Liver (tissue), 8 donors: ENCODE measurements at regions not wholly inside any gene's neighbourhood (a gene's known extent, or its start where the extent isn't known, plus 50 kb on each side); places are given as distances from the start of the nearest gene placed in this dataset.

Source experiments
- DNase-seq: peaks from one replicate; pipeline ENCODE4 v3.0.0-alpha.2; 2017; ENCODE audit warnings: low spot score
- H3K27ac ChIP-seq, 2 donors: one replicate each; pipeline ENCODE4 v1.7.0; 2013; ENCODE audit warnings: inconsistent platforms in 2 of 2, low read length in 2 of 2, control low read depth in 1 of 2, low read depth in 1 of 2, mild to moderate bottlenecking in 1 of 2
- H3K27me3 ChIP-seq, 4 donors: one replicate each; pipeline versions ENCODE4 v1.6.1 to v1.7.0; 2013; ENCODE audit warnings: low read length in 3 of 4, inconsistent platforms in 1 of 4, mild to moderate bottlenecking in 1 of 4, moderate library complexity in 1 of 4; ENCODE audit not compliant: control insufficient read depth in 4 of 4, insufficient read depth in 4 of 4
- H3K36me3 ChIP-seq, 4 donors: one replicate each; pipeline versions ENCODE4 v1.6.1 to v1.7.0; 2013; ENCODE audit warnings: low read length in 3 of 4, mild to moderate bottlenecking in 3 of 4, low read depth in 1 of 4, moderate library complexity in 1 of 4; ENCODE audit not compliant: control insufficient read depth in 4 of 4, insufficient read depth in 3 of 4
- H3K4me1 ChIP-seq, 4 donors: one replicate each; pipeline versions ENCODE4 v1.6.1 to v1.7.0; 2013; ENCODE audit warnings: low read length in 3 of 4, mild to moderate bottlenecking in 3 of 4, moderate library complexity in 1 of 4; ENCODE audit not compliant: control insufficient read depth in 4 of 4, insufficient read depth in 4 of 4
- H3K4me3 ChIP-seq, 3 donors: one replicate each; pipeline versions ENCODE4 v1.6.1 to v1.7.0; 2013; ENCODE audit warnings: low read length in 3 of 3, control low read depth in 1 of 3, low read depth in 1 of 3, mild to moderate bottlenecking in 1 of 3
- H3K9ac ChIP-seq, 2 donors: one replicate each; pipeline ENCODE4 v1.7.0; 2013; ENCODE audit warnings: low read length in 2 of 2, mild to moderate bottlenecking in 2 of 2, moderate library complexity in 2 of 2, control low read depth in 1 of 2, low read depth in 1 of 2
- H3K9me3 ChIP-seq, 4 donors: one replicate each; pipeline versions ENCODE4 v1.6.1 to v1.7.0; 2013; ENCODE audit warnings: low read length in 3 of 4; ENCODE audit not compliant: control insufficient read depth in 4 of 4
- CTCF ChIP-seq: fragments of 150-350 bp; IDR thresholded peaks from 2 replicates; pipeline ENCODE4 v1.5.1; 2017; ENCODE audit warnings: improper control_type of control experiment, low read depth, low read length; ENCODE audit not compliant: missing input control
- EGR1 ChIP-seq, 2 donors: IDR thresholded peaks; 2 replicates each; pipeline ENCODE4 v1.6.1; 2016 to 2018; ENCODE audit warnings: antibody characterized with exemption in 2 of 2, low read depth in 2 of 2
- FOXA1 ChIP-seq: IDR thresholded peaks from 2 replicates; pipeline ENCODE4 v1.6.1; 2016; ENCODE audit warnings: antibody characterized with exemption
- FOXA2 ChIP-seq: IDR thresholded peaks from 2 replicates; pipeline ENCODE4 v1.6.1; 2016; ENCODE audit warnings: antibody characterized with exemption
- GABPA ChIP-seq, 2 donors: IDR thresholded peaks in 1 of 2; conservative IDR thresholded peaks in 1 of 2; 2 replicates each; pipeline ENCODE4 v1.6.1; 2016; ENCODE audit warnings: antibody characterized with exemption in 2 of 2, mild to moderate bottlenecking in 1 of 2, moderate library complexity in 1 of 2
- HNF4A ChIP-seq, 2 donors: conservative IDR thresholded peaks; 2 replicates each; pipeline ENCODE4 v1.6.1; 2016; ENCODE audit warnings: antibody characterized with exemption in 2 of 2, mild to moderate bottlenecking in 2 of 2
- JUND ChIP-seq, 2 donors: IDR thresholded peaks; 2 replicates each; pipeline ENCODE4 v1.6.1; 2016; ENCODE audit warnings: antibody characterized with exemption in 2 of 2
- NR2F2 ChIP-seq: IDR thresholded peaks from 2 replicates; pipeline ENCODE4 v1.6.1; 2016; ENCODE audit warnings: antibody characterized with exemption
- RAD21 ChIP-seq, 2 donors: IDR thresholded peaks; 2 replicates each; pipeline ENCODE4 v1.6.1; 2016; ENCODE audit warnings: antibody characterized with exemption in 2 of 2, mild to moderate bottlenecking in 2 of 2
- REST ChIP-seq: IDR thresholded peaks from 2 replicates; pipeline ENCODE4 v1.6.1; 2016; ENCODE audit warnings: antibody characterized with exemption, mild to moderate bottlenecking
- RXRA ChIP-seq, 2 donors: IDR thresholded peaks; 2 replicates each; pipeline ENCODE4 v1.6.1; 2017 to 2018; ENCODE audit warnings: antibody characterized with exemption in 2 of 2, mild to moderate bottlenecking in 1 of 2
- SP1 ChIP-seq: IDR thresholded peaks from 2 replicates; pipeline ENCODE4 v1.6.1; 2018; ENCODE audit warnings: antibody characterized with exemption, mild to moderate bottlenecking
- TAF1 ChIP-seq: conservative IDR thresholded peaks from 2 replicates; pipeline ENCODE4 v1.6.1; 2016; ENCODE audit warnings: antibody characterized with exemption, mild to moderate bottlenecking
- YY1 ChIP-seq: IDR thresholded peaks from 2 replicates; pipeline ENCODE4 v1.6.1; 2016; ENCODE audit warnings: antibody characterized with exemption, mild to moderate bottlenecking
- ZBTB33 ChIP-seq: IDR thresholded peaks from 2 replicates; pipeline ENCODE4 v1.6.1; 2016; ENCODE audit warnings: antibody characterized with exemption
- WGBS: extraction: QIAGEN DNeasy Blood & Tissue Kit; methylation state at CpG from one replicate; pipeline ENCODE4 v1.1.7; 2013; 5-methylcytosine and 5-hydroxymethylcytosine counted together
- TF ChIP-seq, protein P1 (sequence below): IDR thresholded peaks from 2 replicates; pipeline ENCODE4 v1.6.1; 2016; ENCODE audit warnings: antibody characterized with exemption
- TF ChIP-seq, protein P2 (sequence below): IDR thresholded peaks from 2 replicates; pipeline ENCODE4 v1.6.1; 2016; ENCODE audit warnings: antibody characterized with exemption
- donor health status: healthy.
- donor health status: healthy.
- donor health status: healthy.
- donor health status: healthy.
- donor health status: healthy.

GRCh38 chr16:6898896-6899295 lies 433.7 kb upstream of the RBFOX1 start:
- Histone ChIP-seq H3K9ac (no peak overlapping the region), H3K27ac (no peak overlapping the region), H3K9me3 (no peaks in the 10 kb centered on the region), H3K4me3 (no peak overlapping the region), H3K36me3 (no peaks in the 10 kb centered on the region), H3K4me1 (no peaks in the 10 kb centered on the region), H3K27me3 (no peaks in the 10 kb centered on the region)
- TF ChIP-seq, protein P1, sequence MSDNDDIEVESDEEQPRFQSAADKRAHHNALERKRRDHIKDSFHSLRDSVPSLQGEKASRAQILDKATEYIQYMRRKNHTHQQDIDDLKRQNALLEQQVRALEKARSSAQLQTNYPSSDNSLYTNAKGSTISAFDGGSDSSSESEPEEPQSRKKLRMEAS, result no peak
- TF ChIP-seq EGR1 (IDR thresholded peaks at IDR 0.05; ENCODE audit: low read depth in 2 of 2), result no peak
- TF ChIP-seq JUND (IDR thresholded peaks at IDR 0.05), result no peak
- no peak for TF ChIP-seq TAF1
- no peak for TF ChIP-seq ZBTB33
- TF ChIP-seq CTCF, result no peak
- no peak for TF ChIP-seq GABPA (IDR thresholded peaks at IDR 0.05 in 1 of 2, conservative IDR thresholded peaks at IDR 0.05 in 1 of 2)
- no peak for DNase-seq
- WGBS, result 79% methylated on average over 10 of the region's 10 CpGs

DNA sequence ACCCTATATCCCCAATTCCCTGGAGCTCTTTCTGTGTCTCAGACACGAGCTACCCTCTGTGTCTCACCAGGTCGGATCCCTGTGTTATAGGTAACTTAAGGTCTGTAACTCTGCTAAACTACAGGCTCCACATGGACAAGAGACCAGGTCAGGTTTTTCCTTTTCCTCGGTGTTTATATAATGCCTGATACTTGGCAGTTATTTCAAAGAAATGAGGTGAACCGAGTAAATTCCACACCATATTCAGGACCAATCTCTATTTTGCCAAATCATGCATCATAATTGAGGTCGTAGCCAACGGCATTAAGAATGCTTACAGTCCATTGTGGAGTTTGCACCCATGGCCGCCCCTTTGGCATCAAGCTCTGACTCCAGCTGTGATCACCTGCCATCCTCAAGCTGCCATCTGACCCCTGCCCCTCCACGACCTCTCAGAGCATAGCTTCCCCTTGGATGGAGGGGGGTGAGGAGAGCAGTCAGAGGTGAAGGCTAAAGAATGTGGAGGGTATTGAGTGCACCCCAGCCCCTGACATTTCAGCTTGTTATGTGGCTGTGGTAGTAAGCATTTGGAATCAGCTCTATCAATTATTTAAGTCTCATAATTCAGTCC lies 434.7 kb upstream of the RBFOX1 start:
- no peaks in the 10 kb centered on the region for H3K27me3 ChIP-seq
- TF ChIP-seq SP1, result no peak
- no peak for TF ChIP-seq REST
- no peak for TF ChIP-seq EGR1 (IDR thresholded peaks at IDR 0.05; ENCODE audit: low read depth in 2 of 2)
- no peak for TF ChIP-seq RXRA (IDR thresholded peaks at IDR 0.05)
- no peak for TF ChIP-seq RAD21 (IDR thresholded peaks at IDR 0.05)
- TF ChIP-seq HNF4A (conservative IDR thresholded peaks at IDR 0.05), result no peak
- no peak for TF ChIP-seq FOXA2
- no peak for TF ChIP-seq FOXA1
- no peak for TF ChIP-seq NR2F2
- no peak for TF ChIP-seq JUND (IDR thresholded peaks at IDR 0.05)
- no peak for TF ChIP-seq YY1
- TF ChIP-seq, protein P2, sequence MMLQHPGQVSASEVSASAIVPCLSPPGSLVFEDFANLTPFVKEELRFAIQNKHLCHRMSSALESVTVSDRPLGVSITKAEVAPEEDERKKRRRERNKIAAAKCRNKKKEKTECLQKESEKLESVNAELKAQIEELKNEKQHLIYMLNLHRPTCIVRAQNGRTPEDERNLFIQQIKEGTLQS, result no peak
- no peak for TF ChIP-seq TAF1
- TF ChIP-seq CTCF, result no peak
- TF ChIP-seq, protein P1, result no peak
- no peak for TF ChIP-seq ZBTB33
- no peak for DNase-seq
- no peaks in the 10 kb centered on the region for H3K9me3 ChIP-seq
- H3K4me3 ChIP-seq, result no peak overlapping the region
- H3K4me1 ChIP-seq, result no peaks in the 10 kb centered on the region
- no peaks in the 10 kb centered on the region for H3K36me3 ChIP-seq
- no peak overlapping the region for H3K27ac ChIP-seq
- H3K9ac ChIP-seq, result no peak overlapping the region
- WGBS, result 58% methylated on average over 8 of the region's 8 CpGs
